OCI-LY7 (cell line): ENCODE measurements at regions not wholly inside any gene's neighbourhood (a gene's known extent, or its start where the extent isn't known, plus 50 kb on each side); places are given as distances from the start of the nearest gene placed in this dataset.

Experiments used
- BruUV-seq: library from RNA; stranded (reverse); fragments of 400-500 nt; replicated peaks from 2 replicates; lab custom pipeline; 2021; lab: Mats Ljungman, UMichigan
- CTCF ChIA-PET: fragments of 300-600 bp; sonication (Branson Sonifier 250); formaldehyde crosslinking; loops from one replicate; lab custom pipeline; 2022; ENCODE audit warnings: antibody characterized with exemption; ENCODE audit not compliant: unreplicated experiment; lab: Charles Lee
- POLR2A ChIA-PET: fragments of 300-600 bp; sonication (Branson Sonifier 250); formaldehyde crosslinking; loops from one replicate; lab custom pipeline; 2022; ENCODE audit warnings: antibody characterized with exemption; lab: Charles Lee
- DNase-seq: peaks from one replicate; pipeline ENCODE4 v3.0.0-alpha.2; 2015; ENCODE audit warnings: low spot score
- H2AFZ ChIP-seq: fragments of 200-600 bp; sonication (generic), shearing (Covaris generic); 2 replicates; pipeline ENCODE4 v1.6.1; 2014; ENCODE audit warnings: mild to moderate bottlenecking, antibody characterized with exemption, low read length, moderate library complexity
- H3K27ac ChIP-seq: fragments of 200-600 bp; sonication (generic); 2 replicates; pipeline ENCODE4 v1.5.1; 2014; ENCODE audit warnings: mixed run types, low read depth, mild to moderate bottlenecking, moderate library complexity, low read length, inconsistent platforms; ENCODE audit not compliant: poor library complexity, severe bottlenecking
- H3K36me3 ChIP-seq: fragments of 200-600 bp; sonication (generic); 2 replicates; pipeline ENCODE4 v1.6.1; 2014; ENCODE audit warnings: mild to moderate bottlenecking, antibody characterized with exemption, low read length, moderate library complexity, mixed read lengths; ENCODE audit not compliant: insufficient read depth
- H3K4me1 ChIP-seq: fragments of 200-600 bp; sonication (generic); 2 replicates; pipeline ENCODE4 v1.5.1; 2014; ENCODE audit warnings: mild to moderate bottlenecking, low read length; ENCODE audit not compliant: insufficient read depth, poor library complexity, severe bottlenecking
- H3K4me2 ChIP-seq: fragments of 200-600 bp; sonication (generic); 2 replicates; pipeline ENCODE4 v1.6.1; 2014; ENCODE audit warnings: mild to moderate bottlenecking, low read length
- H3K4me3 ChIP-seq: fragments of 200-600 bp; sonication (generic); 2 replicates; pipeline ENCODE4 v1.5.1; 2014; ENCODE audit warnings: mild to moderate bottlenecking, low read depth, low read length; ENCODE audit not compliant: poor library complexity, severe bottlenecking
- H3K79me2 ChIP-seq: fragments of 200-600 bp; sonication (generic); 2 replicates; pipeline ENCODE4 v1.6.1; 2016; ENCODE audit warnings: low read depth, mild to moderate bottlenecking, low read length, moderate library complexity, mixed read lengths; ENCODE audit not compliant: insufficient read depth
- H3K9me2 ChIP-seq: fragments of 200-600 bp; sonication (generic); 2 replicates; pipeline ENCODE4 v1.6.1; 2016; ENCODE audit warnings: mild to moderate bottlenecking, low read length, mixed read lengths; ENCODE audit not compliant: insufficient read depth
- H3K9me3 ChIP-seq: fragments of 200-600 bp; sonication (generic); 2 replicates; pipeline ENCODE4 v1.6.1; 2014; ENCODE audit warnings: mild to moderate bottlenecking, mixed run types, low read length, mixed read lengths
- H4K20me1 ChIP-seq: fragments of 200-600 bp; sonication (generic); 2 replicates; pipeline ENCODE4 v1.6.1; 2014; ENCODE audit warnings: mild to moderate bottlenecking, antibody characterized with exemption, low read length, moderate library complexity, mixed read lengths; ENCODE audit not compliant: insufficient read depth
- CTCF ChIP-seq: fragments of 200-600 bp; sonication (generic); conservative IDR thresholded peaks from 2 replicates; pipeline ENCODE4 v1.5.1; 2014; ENCODE audit warnings: mild to moderate bottlenecking, antibody characterized with exemption, low read length, moderate library complexity, mixed read lengths
- EZH2phosphoT487 ChIP-seq: fragments of 200-600 bp; sonication (generic); IDR thresholded peaks from 2 replicates; pipeline ENCODE4 v1.6.1; 2018; ENCODE audit warnings: low read depth, borderline replicate concordance, mild to moderate bottlenecking, mixed run types, antibody characterized with exemption, low read length, moderate library complexity, mixed read lengths
- intact Hi-C: fragments of 100-400 bp; cut with micrococcal nuclease; formaldehyde crosslinking; loops from one replicate; pipeline ENCODE4 v1.10.0; 2022; ENCODE audit not compliant: unreplicated experiment

GRCh38 chr16:80055831-80056230 lies 455.3 kb upstream of the MAF start:
- no peaks in the 10 kb centered on the region for H3K4me1 ChIP-seq
- no peak overlapping the region for H3K4me2 ChIP-seq
- H3K9me2 ChIP-seq: no peaks in the 10 kb centered on the region
- no peak for DNase-seq
- H4K20me1 ChIP-seq: no peaks in the 10 kb centered on the region
- H3K79me2 ChIP-seq: no peaks in the 10 kb centered on the region
- no TSS peak for BruUV-seq
- intact Hi-C loops: no loop called here
- POLR2A ChIA-PET: no interaction called here
- no peak overlapping the region for H3K4me3 ChIP-seq
- H3K36me3 ChIP-seq: no peaks in the 10 kb centered on the region
- no peak overlapping the region for H2AFZ ChIP-seq
- CTCF ChIA-PET: no interaction called here
- H3K27ac ChIP-seq: no peak overlapping the region
- TF ChIP-seq CTCF (no peak), EZH2phosphoT487 (no peak)
- H3K9me3 ChIP-seq: no peaks in the 10 kb centered on the region

- Histone ChIP-seq H3K4me3 (no peak overlapping the region), H3K4me1 (no peaks in the 10 kb centered on the region), H3K79me2 (no peaks in the 10 kb centered on the region), H3K36me3 (no peaks in the 10 kb centered on the region), H4K20me1 (no peaks in the 10 kb centered on the region), H3K9me3 (no peaks in the 10 kb centered on the region), H3K27ac (no peak overlapping the region), H3K4me2 (no peak overlapping the region), H2AFZ (no peak overlapping the region), H3K9me2 (no peaks in the 10 kb centered on the region)
- CTCF ChIA-PET: no interaction called here
- no TSS peak for BruUV-seq
- TF ChIP-seq EZH2phosphoT487 (no peak), CTCF (no peak)
- DNase-seq: no peak
- POLR2A ChIA-PET: no interaction called here
- intact Hi-C loops: no loop called here
Observed at GRCh38 chr16:80054647-80055046, 454.1 kb upstream of the MAF start.

- Histone ChIP-seq H3K36me3 (no peaks in the 10 kb centered on the region), H3K9me2 (no peaks in the 10 kb centered on the region), H3K9me3 (no peaks in the 10 kb centered on the region), H2AFZ (no peak overlapping the region), H3K27ac (no peak overlapping the region), H3K4me3 (no peak overlapping the region), H3K79me2 (no peaks in the 10 kb centered on the region), H3K4me2 (no peak overlapping the region), H4K20me1 (no peaks in the 10 kb centered on the region), H3K4me1 (no peaks in the 10 kb centered on the region)
- DNase-seq: no peak
- ChIA-PET CTCF (no interaction called here), POLR2A (interaction anchor here (0.7 kb wide), 1 partner anchor 239 kb away, joined by 3 read pairs; no protein-coding TSS in a partner anchor)
- intact Hi-C loops: no loop called here
- BruUV-seq: no TSS peak
- no peak for TF ChIP-seq EZH2phosphoT487
- TF ChIP-seq CTCF: no peak
Observed at GRCh38 chr16:80051040-80051439, 450.5 kb upstream of the MAF start.
